Thoracic aorta (tissue), 2 donors: ENCODE measurements at regions not wholly inside any gene's neighbourhood (a gene's known extent, or its start where the extent isn't known, plus 50 kb on each side); places are given as distances from the start of the nearest gene placed in this dataset.

Experiments
- ATAC-seq: fragments of 150-250 bp; one replicate; pipeline ENCODE4 v1.8.0; 2017; ENCODE audit warnings: low read depth; ENCODE audit not compliant: insufficient number of reproducible peaks, low FRiP score
- DNase-seq: peaks from one replicate; pipeline ENCODE4 v3.0.0-alpha.2; 2020; ENCODE audit warnings: low spot score
- H3K27ac ChIP-seq, 2 donors: fragments of 200-600 bp; sonication (generic); 1 replicate in 1 of 2; 2 replicates in 1 of 2; pipeline ENCODE4 v1.5.1; 2016; ENCODE audit warnings: mild to moderate bottlenecking in 2 of 2, moderate library complexity in 2 of 2
- H3K27me3 ChIP-seq: fragments of 200-600 bp; sonication (generic); replicated peaks from 2 replicates; pipeline ENCODE4 v1.6.0; 2016; ENCODE audit warnings: mild to moderate bottlenecking; ENCODE audit not compliant: insufficient read depth
- H3K36me3 ChIP-seq: fragments of 200-600 bp; sonication (generic); one replicate; pipeline ENCODE4 v1.5.1; 2016
- H3K4me1 ChIP-seq, 2 donors: fragments of 200-600 bp; sonication (generic); 1 replicate in 1 of 2; 2 replicates in 1 of 2; pipeline versions ENCODE4 v1.5.1 to v1.6.0; 2016; ENCODE audit warnings: low read depth in 2 of 2, mild to moderate bottlenecking in 1 of 2; ENCODE audit not compliant: control insufficient read depth in 1 of 2
- H3K4me3 ChIP-seq: fragments of 200-600 bp; sonication (generic); 2 replicates; pipeline ENCODE4 v1.5.1; 2016; ENCODE audit warnings: mild to moderate bottlenecking
- H3K9me3 ChIP-seq: fragments of 200-600 bp; sonication (generic); 2 replicates; pipeline ENCODE4 v1.5.1; 2016
- TF ChIP-seq, protein P1 (sequence below): fragments of 200-600 bp; sonication (generic); IDR thresholded peaks from one replicate; pipeline ENCODE4 v1.5.1; 2019; ENCODE audit warnings: antibody characterized with exemption

DNA sequence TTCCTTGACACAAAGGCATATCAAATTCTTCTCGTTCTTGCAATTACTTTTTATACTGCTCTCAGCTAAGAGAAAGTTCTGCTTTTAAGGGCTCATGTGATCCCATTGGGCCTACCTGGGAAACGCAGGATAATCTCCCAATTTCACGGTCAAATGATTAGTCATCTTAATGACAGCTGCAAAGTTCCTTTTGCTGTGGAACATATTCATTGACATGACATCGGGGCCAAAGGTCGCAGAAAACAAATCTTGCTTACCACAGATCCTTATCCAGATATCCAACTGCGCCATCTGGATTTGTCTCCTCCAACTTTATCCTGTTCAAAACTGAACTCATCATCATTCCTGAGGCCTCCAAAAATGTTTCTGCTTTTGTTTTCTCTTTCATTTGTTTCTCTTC is 1085.6 kb upstream of the WWC1 start:
- Histone ChIP-seq H3K4me3 (no peak overlapping the region), H3K4me1 (peaks cover 0 to 10% of the 10 kb centered on the region in 2 donors), H3K9me3 (no peaks in the 10 kb centered on the region), H3K27me3 (no peaks in the 10 kb centered on the region), H3K36me3 (no peaks in the 10 kb centered on the region), H3K27ac (no peak overlapping the region)
- ATAC-seq (no peak), DNase-seq (no peak)
- TF ChIP-seq, protein P1, sequence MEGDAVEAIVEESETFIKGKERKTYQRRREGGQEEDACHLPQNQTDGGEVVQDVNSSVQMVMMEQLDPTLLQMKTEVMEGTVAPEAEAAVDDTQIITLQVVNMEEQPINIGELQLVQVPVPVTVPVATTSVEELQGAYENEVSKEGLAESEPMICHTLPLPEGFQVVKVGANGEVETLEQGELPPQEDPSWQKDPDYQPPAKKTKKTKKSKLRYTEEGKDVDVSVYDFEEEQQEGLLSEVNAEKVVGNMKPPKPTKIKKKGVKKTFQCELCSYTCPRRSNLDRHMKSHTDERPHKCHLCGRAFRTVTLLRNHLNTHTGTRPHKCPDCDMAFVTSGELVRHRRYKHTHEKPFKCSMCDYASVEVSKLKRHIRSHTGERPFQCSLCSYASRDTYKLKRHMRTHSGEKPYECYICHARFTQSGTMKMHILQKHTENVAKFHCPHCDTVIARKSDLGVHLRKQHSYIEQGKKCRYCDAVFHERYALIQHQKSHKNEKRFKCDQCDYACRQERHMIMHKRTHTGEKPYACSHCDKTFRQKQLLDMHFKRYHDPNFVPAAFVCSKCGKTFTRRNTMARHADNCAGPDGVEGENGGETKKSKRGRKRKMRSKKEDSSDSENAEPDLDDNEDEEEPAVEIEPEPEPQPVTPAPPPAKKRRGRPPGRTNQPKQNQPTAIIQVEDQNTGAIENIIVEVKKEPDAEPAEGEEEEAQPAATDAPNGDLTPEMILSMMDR = no peak

DNA sequence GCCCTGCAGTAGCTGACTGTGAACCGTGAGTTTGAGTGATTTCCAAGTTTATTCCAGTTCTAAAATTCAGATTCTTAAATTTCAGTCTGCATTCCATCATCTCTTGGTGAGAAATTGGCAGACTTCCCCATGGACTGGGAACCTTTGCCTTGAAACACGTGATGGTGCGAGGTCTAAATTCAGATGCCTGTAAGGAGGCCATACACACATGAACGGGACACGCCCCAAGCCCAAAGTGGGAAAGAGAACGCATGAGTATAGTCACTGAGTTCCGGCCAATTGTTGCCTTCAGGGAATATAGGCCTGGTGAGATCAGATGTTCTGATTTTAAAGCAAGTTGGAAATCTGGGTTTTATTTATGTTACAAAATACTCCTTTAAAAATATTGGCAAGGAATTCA is 1084.4 kb upstream of the WWC1 start:
- H3K4me1 ChIP-seq = peaks cover 0 to 10% of the 10 kb centered on the region in 2 donors
- H3K27ac ChIP-seq = no peak overlapping the region
- no peaks in the 10 kb centered on the region for H3K9me3 ChIP-seq
- no peak overlapping the region for H3K4me3 ChIP-seq
- H3K27me3 ChIP-seq = no peaks in the 10 kb centered on the region
- no peaks in the 10 kb centered on the region for H3K36me3 ChIP-seq
- TF ChIP-seq, protein P1 = no peak
- no peak for ATAC-seq
- DNase-seq = no peak

DNA sequence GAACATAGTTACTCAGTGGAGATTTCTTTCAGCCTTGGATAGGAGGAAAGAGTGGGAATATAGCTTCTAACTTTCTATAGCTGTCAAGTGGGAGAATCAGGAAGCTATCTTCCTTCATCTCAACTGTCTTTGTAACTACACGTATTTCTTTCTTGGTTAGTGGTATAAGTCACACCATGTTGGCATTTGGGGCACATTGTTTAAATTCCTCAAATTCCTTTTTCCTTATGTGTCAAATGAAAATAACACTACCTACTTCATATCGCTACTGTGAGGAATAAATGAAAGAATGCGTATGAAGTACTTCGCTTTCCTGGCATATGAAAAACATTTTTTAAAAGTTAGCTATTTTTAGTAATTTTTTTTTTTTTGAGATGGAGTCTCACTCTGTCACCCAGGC is 1082.5 kb upstream of the WWC1 start:
- no peaks in the 10 kb centered on the region for H3K9me3 ChIP-seq
- no peaks in the 10 kb centered on the region for H3K27me3 ChIP-seq
- no peak overlapping the region for H3K4me3 ChIP-seq
- TF ChIP-seq, protein P1 = no peak
- DNase-seq = no peak
- H3K4me1 ChIP-seq = peaks cover 0 to 10% of the 10 kb centered on the region in 2 donors
- no peak overlapping the region for H3K27ac ChIP-seq
- H3K36me3 ChIP-seq = no peaks in the 10 kb centered on the region
- ATAC-seq = peak; percentile 35

DNA sequence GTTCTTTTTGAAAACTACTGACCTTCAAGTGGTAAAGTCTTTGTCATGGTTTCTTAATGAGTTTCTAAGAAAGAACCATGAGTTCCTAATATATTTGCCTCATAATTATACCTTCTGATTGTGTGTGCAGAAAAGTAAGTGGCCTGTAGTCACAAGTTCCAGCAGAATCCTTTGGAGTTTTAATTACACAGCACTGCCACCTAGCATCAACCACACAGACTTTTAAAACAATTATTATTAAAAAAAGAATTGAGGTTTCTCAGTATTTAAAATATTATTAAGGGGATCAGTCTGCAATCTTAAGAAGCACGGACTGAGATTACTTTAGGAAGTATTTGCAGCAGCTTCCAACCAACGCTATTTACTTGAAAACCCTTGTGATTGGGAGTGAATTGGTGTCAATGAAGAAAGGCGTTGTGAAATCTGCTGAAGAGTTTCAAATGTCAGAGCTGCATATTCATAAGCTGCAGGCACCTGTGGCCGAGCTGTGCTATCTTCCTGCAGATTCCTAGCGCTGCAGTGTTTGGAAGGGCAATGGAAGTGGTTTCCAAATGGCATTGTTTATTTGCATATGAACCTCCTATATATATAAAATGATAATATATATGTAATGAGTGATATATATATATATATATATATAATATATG is 1074.2 kb upstream of the WWC1 start:
- Histone ChIP-seq H3K4me1 (no peaks in the 10 kb centered on the region), H3K9me3 (no peaks in the 10 kb centered on the region), H3K36me3 (no peaks in the 10 kb centered on the region), H3K27me3 (no peaks in the 10 kb centered on the region), H3K4me3 (no peak overlapping the region), H3K27ac (no peak overlapping the region)
- ATAC-seq (no peak), DNase-seq (no peak)
- TF ChIP-seq, protein P1 = no peak

DNA sequence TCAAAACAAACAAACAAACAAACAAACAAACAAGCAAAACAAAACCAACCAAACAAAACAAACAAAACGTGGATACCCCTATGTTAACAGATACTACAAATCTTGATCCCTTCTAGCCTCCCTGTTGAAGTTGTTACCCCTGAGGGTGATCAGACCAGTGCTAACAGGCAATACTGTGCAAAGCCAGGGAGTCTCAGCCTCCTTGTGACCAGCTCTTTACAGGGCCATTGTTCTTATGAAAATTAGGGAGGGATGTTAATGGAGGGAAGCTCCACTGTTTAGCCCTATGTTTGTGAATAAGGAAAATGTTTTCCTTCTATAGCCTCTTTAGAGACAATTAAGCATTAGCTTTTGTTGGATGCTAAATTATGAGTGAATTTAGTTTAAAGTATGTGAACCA is 1072.1 kb upstream of the WWC1 start:
- no peak for ATAC-seq
- Histone ChIP-seq H3K27ac (no peak overlapping the region), H3K27me3 (no peaks in the 10 kb centered on the region), H3K4me1 (no peaks in the 10 kb centered on the region), H3K9me3 (no peaks in the 10 kb centered on the region), H3K36me3 (no peaks in the 10 kb centered on the region), H3K4me3 (no peak overlapping the region)
- TF ChIP-seq, protein P1 = no peak
- DNase-seq = no peak
